Lower leg skin (tissue), 3 donors: ENCODE measurements at regions not wholly inside any gene's neighbourhood (a gene's known extent, or its start where the extent isn't known, plus 50 kb on each side); places are given as distances from the start of the nearest gene placed in this dataset.

ENCODE experiments used
- POLR2A ChIP-seq, 2 donors: fragments of 450-650 bp; IDR thresholded peaks; one replicate each; pipeline ENCODE4 v1.6.1; 2016 to 2017; ENCODE audit warnings: antibody characterized with exemption in 2 of 2, mild to moderate bottlenecking in 1 of 2, moderate library complexity in 1 of 2
- TF ChIP-seq, protein P1 (sequence below), 3 donors: fragments of 450-650 bp; IDR thresholded peaks; one replicate each; pipeline ENCODE4 v1.5.1; 2016; ENCODE audit warnings: antibody characterized with exemption in 3 of 3, mild to moderate bottlenecking in 3 of 3, moderate library complexity in 2 of 3

GRCh38 chr18:8548186-8548585 is 61.1 kb upstream of the RAB12 start:
- TF ChIP-seq, protein P1, sequence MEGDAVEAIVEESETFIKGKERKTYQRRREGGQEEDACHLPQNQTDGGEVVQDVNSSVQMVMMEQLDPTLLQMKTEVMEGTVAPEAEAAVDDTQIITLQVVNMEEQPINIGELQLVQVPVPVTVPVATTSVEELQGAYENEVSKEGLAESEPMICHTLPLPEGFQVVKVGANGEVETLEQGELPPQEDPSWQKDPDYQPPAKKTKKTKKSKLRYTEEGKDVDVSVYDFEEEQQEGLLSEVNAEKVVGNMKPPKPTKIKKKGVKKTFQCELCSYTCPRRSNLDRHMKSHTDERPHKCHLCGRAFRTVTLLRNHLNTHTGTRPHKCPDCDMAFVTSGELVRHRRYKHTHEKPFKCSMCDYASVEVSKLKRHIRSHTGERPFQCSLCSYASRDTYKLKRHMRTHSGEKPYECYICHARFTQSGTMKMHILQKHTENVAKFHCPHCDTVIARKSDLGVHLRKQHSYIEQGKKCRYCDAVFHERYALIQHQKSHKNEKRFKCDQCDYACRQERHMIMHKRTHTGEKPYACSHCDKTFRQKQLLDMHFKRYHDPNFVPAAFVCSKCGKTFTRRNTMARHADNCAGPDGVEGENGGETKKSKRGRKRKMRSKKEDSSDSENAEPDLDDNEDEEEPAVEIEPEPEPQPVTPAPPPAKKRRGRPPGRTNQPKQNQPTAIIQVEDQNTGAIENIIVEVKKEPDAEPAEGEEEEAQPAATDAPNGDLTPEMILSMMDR (IDR thresholded peaks at IDR 0.05): no peak
- no peak for TF ChIP-seq POLR2A (IDR thresholded peaks at IDR 0.05)
